IMR-90 (cell line): ENCODE measurements at regions not wholly inside any gene's neighbourhood (a gene's known extent, or its start where the extent isn't known, plus 50 kb on each side); places are given as distances from the start of the nearest gene placed in this dataset.
A peak's percentile ranks its signal among the peaks of the same experiment; 100 is the strongest.

Source experiments
- ATAC-seq: fragments of 200-7000 bp; cut with Tn5 transposase; 2 replicates; pipeline ENCODE4 v1.9.1; 2020; ENCODE audit warnings: low read depth, mild to moderate bottlenecking, moderate library complexity
- BruUV-seq: library from RNA; stranded (reverse); fragments of 400-500 nt; replicated peaks from 2 replicates; lab custom pipeline; 2021; lab: Mats Ljungman, UMichigan
- CTCF ChIA-PET: fragments of 300-600 bp; formaldehyde crosslinking; extraction: SDS; loops from one replicate; lab custom pipeline; 2021; ENCODE audit warnings: antibody characterized with exemption; lab: Yijun Ruan, JAX
- POLR2A ChIA-PET: fragments of 300-600 bp; sonication (Branson Sonifier 250); formaldehyde crosslinking; loops from one replicate; lab custom pipeline; 2022; ENCODE audit warnings: antibody characterized with exemption; ENCODE audit not compliant: unreplicated experiment; lab: Charles Lee
- DNase-seq: peaks from one replicate; pipeline ENCODE4 v3.0.0; 2013
- H2AFZ ChIP-seq: replicated peaks from 2 replicates; pipeline ENCODE3; 2013; ENCODE audit warnings: low read length, mild to moderate bottlenecking; ENCODE audit not compliant: poor library complexity
- H2AK5ac ChIP-seq: 2 replicates; pipeline ENCODE4 v1.6.1; 2013; ENCODE audit warnings: low read depth, low read length, inconsistent platforms
- H2AK9ac ChIP-seq: replicated peaks from 2 replicates; pipeline ENCODE3; 2013; ENCODE audit warnings: mild to moderate bottlenecking, low read depth, low read length, moderate library complexity; ENCODE audit not compliant: poor library complexity
- H2BK120ac ChIP-seq: 2 replicates; pipeline ENCODE4 v1.6.1; 2013; ENCODE audit warnings: low read depth, low read length, inconsistent platforms
- H2BK15ac ChIP-seq: 3 replicates; pipeline ENCODE4 v1.6.1; 2013; ENCODE audit warnings: low read depth, low read length, inconsistent platforms
- H2BK20ac ChIP-seq: 2 replicates; pipeline ENCODE4 v1.6.1; 2013; ENCODE audit warnings: low read depth, mild to moderate bottlenecking, inconsistent platforms, low read length, moderate library complexity
- H2BK5ac ChIP-seq: 2 replicates; pipeline ENCODE4 v1.6.1; 2013; ENCODE audit warnings: mild to moderate bottlenecking, low read depth, low read length, inconsistent platforms; ENCODE audit not compliant: poor library complexity, severe bottlenecking
- H3K14ac ChIP-seq: replicated peaks from 2 replicates; pipeline ENCODE4 v1.6.1; 2013; ENCODE audit warnings: low read depth, low read length, inconsistent platforms
- H3K18ac ChIP-seq: 2 replicates; pipeline ENCODE4 v1.6.1; 2013; ENCODE audit warnings: low read depth, low read length, control low read depth
- H3K23ac ChIP-seq: 2 replicates; pipeline ENCODE4 v1.6.1; 2013; ENCODE audit warnings: low read depth, low read length, inconsistent platforms
- H3K27ac ChIP-seq: 2 replicates; pipeline ENCODE4 v1.5.1; 2013; ENCODE audit warnings: mild to moderate bottlenecking, control low read depth, low read length; ENCODE audit not compliant: insufficient read depth
- H3K27me3 ChIP-seq: 2 replicates; pipeline ENCODE4 v1.6.1; 2013; ENCODE audit warnings: low read length; ENCODE audit not compliant: control insufficient read depth, insufficient read depth
- H3K36me3 ChIP-seq: 2 replicates; pipeline ENCODE4 v1.6.1; 2013; ENCODE audit warnings: low read length, mixed read lengths; ENCODE audit not compliant: control insufficient read depth, insufficient read depth
- H3K4ac ChIP-seq: 2 replicates; pipeline ENCODE4 v1.6.1; 2013; ENCODE audit warnings: low read depth, low read length, inconsistent platforms
- H3K4me1 ChIP-seq: 2 replicates; pipeline ENCODE4 v1.6.1; 2013; ENCODE audit warnings: low read length, mixed read lengths; ENCODE audit not compliant: control insufficient read depth, insufficient read depth
- H3K4me2 ChIP-seq: 2 replicates; pipeline ENCODE4 v1.6.1; 2013; ENCODE audit warnings: low read depth, mild to moderate bottlenecking, control low read depth, low read length, moderate library complexity
- H3K4me3 ChIP-seq: 2 replicates; pipeline ENCODE4 v1.5.1; 2013; ENCODE audit warnings: low read depth, mild to moderate bottlenecking, control low read depth, low read length, moderate library complexity; ENCODE audit not compliant: insufficient read depth
- H3K56ac ChIP-seq: 2 replicates; pipeline ENCODE4 v1.6.1; 2013; ENCODE audit warnings: low read length, inconsistent platforms; ENCODE audit not compliant: insufficient read depth; ENCODE audit errors: extremely low read depth
- H3K79me1 ChIP-seq, 2 experiments: 2 replicates each; pipeline ENCODE4 v1.6.1; 2013; ENCODE audit warnings: low read length in 2 of 2, inconsistent platforms in 1 of 2, low read depth in 1 of 2
- H3K9ac ChIP-seq: 2 replicates; pipeline ENCODE4 v1.6.1; 2013; ENCODE audit warnings: low read depth, low read length, control low read depth
- H3K9me1 ChIP-seq: 2 replicates; pipeline ENCODE4 v1.6.1; 2013; ENCODE audit warnings: low read length, inconsistent platforms; ENCODE audit not compliant: insufficient read depth
- H3K9me3 ChIP-seq: 2 replicates; pipeline ENCODE4 v1.6.1; 2013; ENCODE audit warnings: low read length; ENCODE audit not compliant: control insufficient read depth, insufficient read depth
- H4K20me1 ChIP-seq: 2 replicates; pipeline ENCODE4 v1.6.1; 2013; ENCODE audit warnings: low read length, inconsistent platforms; ENCODE audit not compliant: insufficient read depth
- H4K5ac ChIP-seq: 2 replicates; pipeline ENCODE4 v1.6.1; 2013; ENCODE audit warnings: mild to moderate bottlenecking, low read depth, low read length, control low read depth
- H4K8ac ChIP-seq, 2 experiments: 2 replicates each; pipeline ENCODE4 v1.6.1; 2013; ENCODE audit warnings: low read depth in 2 of 2, low read length in 2 of 2, control low read depth in 1 of 2, inconsistent platforms in 1 of 2
- H4K91ac ChIP-seq: 2 replicates; pipeline ENCODE4 v1.6.1; 2013; ENCODE audit warnings: low read depth, low read length, inconsistent platforms; ENCODE audit not compliant: insufficient read depth
- CHD1 ChIP-seq: IDR thresholded peaks from 2 replicates; pipeline ENCODE4 v1.6.1; 2012; ENCODE audit warnings: low read depth, low read length, improper control_type of control experiment
- ELK1 ChIP-seq: fragments of 150-350 bp; IDR thresholded peaks from 2 replicates; pipeline ENCODE4 v1.6.1; 2016; ENCODE audit warnings: low read depth, mild to moderate bottlenecking, low read length, moderate library complexity, borderline replicate concordance
- RCOR1 ChIP-seq: IDR thresholded peaks from 2 replicates; pipeline ENCODE4 v1.6.1; 2012; ENCODE audit warnings: mild to moderate bottlenecking, low read length, improper control_type of control experiment; ENCODE audit not compliant: insufficient replicate concordance
- WGBS, 2 experiments: methylation state at CpG; one replicate each; pipeline versions ENCODE4 v1.1.5 to v1.1.7; 2013; ENCODE audit warnings: missing lambda C conversion rate in 2 of 2; ENCODE audit not compliant: insufficient read length in 1 of 2; ENCODE audit errors: extremely low coverage in 2 of 2; 5-methylcytosine and 5-hydroxymethylcytosine counted together
- dilution Hi-C: fragments of 300-500 bp; cut with HindIII; formaldehyde crosslinking; loops from one replicate; pipeline ENCODE4 v1.14.3; 2018; ENCODE audit warnings: low sequenced_read_pairs; ENCODE audit not compliant: unreplicated experiment
- in situ Hi-C: fragments of 300-500 bp; cut with MboI; formaldehyde crosslinking; loops from 3 replicates; pipeline ENCODE4 v1.14.3; 2019; ENCODE audit warnings: low sequenced_read_pairs, inconsistent platforms, mixed read lengths
- intact Hi-C: fragments of 100-400 bp; cut with micrococcal nuclease; formaldehyde crosslinking; loops from 2 replicates; pipeline ENCODE4 v1.10.0; 2022

- peak overlapping the region; percentile 91 for H2BK20ac ChIP-seq
- H3K9me1 ChIP-seq: peaks cover 11% of the 10 kb centered on the region
- H4K5ac ChIP-seq: peak overlapping the region; percentile 12; the same call in 1 of the 2 replicates
- H3K9me3 ChIP-seq: no peaks in the 10 kb centered on the region
- H3K27ac ChIP-seq: no peak overlapping the region
- no peak overlapping the region for H3K4me3 ChIP-seq
- no peak overlapping the region for H3K18ac ChIP-seq
- H2BK5ac ChIP-seq: peak overlapping the region; percentile 14
- in situ Hi-C loops: no loop called here
- no peaks in the 10 kb centered on the region for H4K20me1 ChIP-seq
- H3K79me1 ChIP-seq: no peaks in the 10 kb centered on the region
- WGBS, 2 experiments: 71% methylated on average over 11 of the region's 25 CpGs; no CpG with 5 or more reads in 1 of the 2 experiments
- H3K4me1 ChIP-seq: peaks cover 25% of the 10 kb centered on the region
- H2AFZ ChIP-seq: peak overlapping the region; percentile 76
- no peak overlapping the region for H3K9ac ChIP-seq
- ChIA-PET POLR2A (no interaction called here), CTCF (no interaction called here)
- peak overlapping the region; percentile 56 to 63; a peak in 3 of 4 replicates for H4K8ac ChIP-seq
- H2AK9ac ChIP-seq: peak overlapping the region; percentile 77
- peak overlapping the region; percentile 83 for H3K14ac ChIP-seq
- no peaks in the 10 kb centered on the region for H3K27me3 ChIP-seq
- ATAC-seq (peak; percentile 12; the same call in 1 of the 2 replicates), DNase-seq (peak; percentile 65)
- H3K4ac ChIP-seq: peak overlapping the region; percentile 80
- no TSS peak for BruUV-seq
- dilution Hi-C loops: no loop called here
- peak overlapping the region; percentile 93 for H2AK5ac ChIP-seq
- peak overlapping the region; percentile 54; the same call in 1 of the 3 replicates for H2BK15ac ChIP-seq
- intact Hi-C loops: no loop called here
- H3K36me3 ChIP-seq: no peaks in the 10 kb centered on the region
- no peak overlapping the region for H3K4me2 ChIP-seq
- H3K56ac ChIP-seq: no peak overlapping the region
- peak overlapping the region; percentile 89 for H2BK120ac ChIP-seq
- H4K91ac ChIP-seq: peak overlapping the region; percentile 84
- no peak overlapping the region for H3K23ac ChIP-seq
- no peak for TF ChIP-seq CHD1
- no peak for TF ChIP-seq RCOR1
- TF ChIP-seq ELK1: no peak
Observed at GRCh38 chr21:43341378-43342161, 85.4 kb downstream of the SIK1 start.
